ENCODE measurements at regions not wholly inside any gene's neighbourhood (a gene's known extent, or its start where the extent isn't known, plus 50 kb on each side); places are given as distances from the start of the nearest gene placed in this dataset.

DNA sequence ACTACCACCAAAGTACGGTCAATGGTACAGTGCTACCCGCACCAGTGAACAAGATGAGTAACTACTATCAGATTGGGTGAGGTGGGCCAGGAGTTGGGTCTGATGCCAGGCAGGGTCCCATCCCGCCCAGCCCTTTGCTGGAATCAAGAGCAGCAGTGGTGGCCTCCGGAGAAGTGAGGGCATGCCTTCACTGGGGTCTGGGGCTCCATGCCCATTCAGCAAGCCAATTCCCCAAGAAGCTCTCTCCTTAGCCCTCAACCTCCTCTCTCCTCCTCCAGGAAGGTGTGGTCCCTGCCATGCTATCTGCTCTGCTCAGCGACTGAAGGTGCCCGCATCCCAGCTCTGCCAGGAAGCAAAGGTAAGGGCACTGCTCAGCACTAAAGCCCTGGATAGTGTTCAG, 62.7 kb upstream of the CPLX2 start:
- DNase-seq: no peak

DNA sequence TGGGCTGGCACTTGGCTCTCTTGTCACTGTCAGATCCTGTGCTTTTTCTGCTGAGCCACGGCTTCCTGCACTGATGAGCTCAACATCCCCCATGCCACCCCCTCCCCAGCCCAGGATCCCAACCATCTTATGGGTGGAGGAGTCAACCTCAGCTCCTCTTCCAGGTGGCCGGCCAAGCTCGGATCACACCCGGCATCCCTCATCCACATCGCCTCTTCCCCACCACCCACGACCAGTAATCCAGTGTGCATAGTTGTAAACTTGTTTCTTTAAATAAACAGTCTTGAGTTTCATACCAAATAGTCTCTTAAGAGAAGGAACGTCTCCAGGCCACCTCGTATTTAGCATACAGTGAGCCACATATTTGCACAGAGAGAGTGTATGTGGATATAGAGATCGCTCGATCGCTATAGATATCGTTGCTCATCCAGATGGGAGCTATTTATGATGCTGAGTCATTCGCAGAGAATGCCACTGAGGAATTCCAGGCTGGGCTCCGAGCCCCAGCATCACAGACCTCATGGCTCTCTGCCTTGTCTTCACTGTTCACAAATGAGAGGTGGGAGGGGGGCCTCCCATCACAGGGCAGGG, 61.8 kb upstream of the CPLX2 start:
- no peak for DNase-seq

DNA sequence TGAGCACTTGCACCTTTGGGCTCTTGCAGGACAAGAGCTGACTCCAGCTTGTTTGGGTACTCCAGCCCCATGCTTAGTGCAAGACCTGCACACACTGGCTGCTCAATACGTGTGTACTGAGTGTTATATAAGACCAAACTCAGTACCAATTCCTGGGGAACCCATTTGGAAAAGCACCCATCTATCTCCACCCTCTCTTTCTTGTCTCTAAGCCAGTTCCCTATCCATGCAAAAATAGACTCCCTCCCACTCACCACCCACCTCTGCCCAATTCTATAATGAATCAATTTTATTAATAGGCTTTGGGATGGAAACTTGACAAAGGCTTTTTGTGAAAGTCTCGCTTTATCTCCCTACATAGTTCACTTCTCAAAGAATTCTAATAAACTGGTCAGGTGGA, 60.9 kb upstream of the CPLX2 start:
- no peak for DNase-seq

DNA sequence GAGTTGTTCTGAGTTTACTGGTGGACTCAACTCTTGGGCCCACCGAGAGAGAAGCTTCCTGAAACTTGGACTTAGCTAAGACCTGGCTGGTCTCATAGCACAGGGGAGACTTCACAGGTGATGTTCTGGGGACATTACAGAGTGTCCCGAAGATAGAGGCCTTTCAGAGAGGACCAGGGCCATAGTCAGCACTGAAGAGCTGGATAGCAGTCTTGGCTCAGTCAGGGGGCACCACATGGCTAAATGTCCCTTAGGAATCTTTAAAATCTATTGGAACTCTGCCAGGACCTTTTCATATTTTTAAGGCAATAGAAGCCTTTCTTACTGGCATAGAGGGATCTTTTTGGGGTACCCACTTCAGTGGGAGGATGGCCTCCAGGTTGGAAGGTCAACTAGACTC, 59.8 kb upstream of the CPLX2 start:
- no peak for DNase-seq

DNA sequence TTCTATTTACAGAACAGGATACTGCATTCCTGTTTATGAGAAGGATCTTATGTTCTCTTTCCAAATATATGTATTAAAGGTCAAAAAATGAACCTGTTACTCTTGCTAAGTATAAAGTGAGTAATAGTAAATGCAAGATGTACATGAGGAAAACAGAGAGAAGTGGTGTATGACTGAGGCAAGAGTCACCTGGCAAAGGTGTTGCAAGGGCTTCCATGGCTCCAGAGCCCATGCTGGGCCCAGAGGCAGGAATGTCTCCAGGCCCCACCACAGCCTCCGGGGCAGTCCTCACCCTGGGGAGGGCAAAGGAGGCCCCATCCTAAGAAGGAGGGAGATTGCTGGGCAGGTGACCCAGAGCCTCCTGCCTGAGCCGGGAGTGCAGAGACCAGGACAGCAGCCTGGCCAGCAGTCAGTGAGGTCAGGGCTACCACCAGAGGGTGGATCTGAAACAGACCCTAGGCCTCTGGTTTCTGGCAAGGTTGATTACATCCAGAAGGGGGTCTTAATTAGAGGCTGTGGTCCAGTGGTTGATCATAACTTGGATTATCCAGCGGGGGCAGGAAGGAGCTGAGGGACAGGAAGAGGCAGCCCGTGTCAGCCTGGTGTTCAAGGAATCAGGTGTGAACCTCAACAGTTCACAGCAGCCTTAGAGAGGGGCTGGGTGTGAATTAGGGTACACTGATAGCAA, 57.3 kb upstream of the CPLX2 start:
- DNase-seq: no peak

DNA sequence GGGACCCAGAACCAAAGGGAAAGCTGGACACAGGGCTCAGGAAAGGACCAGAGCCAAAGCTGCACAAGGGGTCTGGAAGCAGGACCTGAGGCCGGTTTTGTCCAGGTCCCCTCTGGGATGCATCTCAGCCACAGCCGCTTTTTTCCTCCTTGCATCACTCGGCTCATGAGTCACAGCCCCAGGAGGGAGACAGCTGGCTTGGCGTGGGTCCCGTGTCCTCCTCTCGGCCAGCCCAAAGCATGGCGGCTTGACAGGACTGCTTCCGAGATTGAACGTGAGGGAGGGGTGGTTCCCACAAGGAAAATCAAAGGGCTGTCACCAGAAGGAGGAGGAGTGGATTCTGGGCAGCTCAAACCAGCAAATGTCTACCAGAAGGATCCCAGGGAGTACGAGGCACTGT, 56.7 kb upstream of the CPLX2 start:
- DNase-seq: no peak

DNA sequence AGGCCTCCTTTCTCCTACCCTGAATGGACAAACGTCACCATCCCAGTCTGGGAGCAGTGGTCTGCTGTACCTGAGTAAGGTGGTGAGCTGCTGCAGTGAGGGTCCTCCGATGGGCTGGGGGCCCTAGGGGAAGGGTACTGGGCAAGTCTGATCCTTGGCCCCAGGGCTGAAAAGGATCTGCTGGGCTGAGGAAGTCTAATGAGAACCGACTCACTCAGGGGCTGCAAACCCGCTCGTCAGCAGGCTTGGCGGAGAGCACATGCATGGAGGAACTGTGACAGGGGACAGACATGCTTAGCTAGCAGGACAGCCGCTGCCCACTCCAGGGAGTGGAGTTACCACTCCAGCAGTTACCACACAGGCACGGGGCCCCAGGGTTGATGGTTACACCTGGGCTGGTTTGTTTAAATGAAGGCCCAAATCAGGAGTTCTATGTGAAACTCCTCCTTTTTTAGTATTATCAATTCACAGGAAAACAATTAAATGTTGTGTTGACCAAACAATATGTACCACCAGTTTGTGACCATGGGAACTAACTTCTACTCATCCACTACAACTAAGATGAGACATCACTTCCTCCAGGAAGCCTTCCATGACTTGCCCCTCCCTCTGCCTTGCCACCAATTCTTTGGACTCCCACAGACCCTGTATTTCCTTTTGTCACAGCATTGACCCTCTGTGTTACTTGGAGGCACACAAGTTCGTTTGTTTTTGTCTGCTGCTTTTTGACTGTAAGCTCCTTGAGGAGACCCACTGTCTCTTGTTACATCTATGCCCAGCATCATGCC, 56.1 kb upstream of the CPLX2 start:
- no peak for DNase-seq

DNA sequence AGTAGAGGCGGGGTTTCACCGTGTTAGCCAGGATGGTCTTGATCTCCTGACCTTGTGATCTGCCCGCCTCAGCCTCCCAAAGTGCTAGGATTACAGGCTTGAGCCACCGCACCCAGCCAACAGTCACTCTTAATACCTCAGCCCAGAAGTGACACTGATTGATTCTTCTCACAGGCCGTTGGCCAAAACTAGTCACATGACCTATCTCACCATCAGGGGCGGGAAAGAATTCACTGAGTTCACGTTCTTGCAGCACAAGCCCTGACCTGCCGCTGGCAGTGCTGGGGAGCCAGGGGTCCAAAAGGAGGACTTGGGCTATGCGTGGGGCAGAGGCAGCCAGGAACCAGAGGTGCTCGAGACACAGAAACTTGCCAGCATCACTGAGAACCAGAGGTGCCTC, 55.0 kb upstream of the CPLX2 start:
- DNase-seq: no peak

DNA sequence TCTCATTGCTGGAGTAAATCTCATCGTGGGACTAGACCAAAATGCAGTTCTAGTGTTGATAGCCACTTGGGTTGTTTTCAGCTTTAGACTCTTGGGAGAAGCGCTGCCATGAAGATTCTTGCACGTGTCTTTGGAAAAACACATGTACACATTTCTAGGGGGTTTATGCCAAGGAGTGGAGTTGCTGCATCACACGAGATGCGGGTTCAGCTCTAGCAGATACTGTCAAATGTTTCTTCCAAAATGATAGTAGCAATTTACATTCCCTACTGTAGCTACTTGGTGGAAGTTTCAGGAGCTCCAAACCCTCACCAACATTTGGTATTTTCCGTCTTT, 52.3 kb upstream of the CPLX2 start:
- DNase-seq: no peak

DNA sequence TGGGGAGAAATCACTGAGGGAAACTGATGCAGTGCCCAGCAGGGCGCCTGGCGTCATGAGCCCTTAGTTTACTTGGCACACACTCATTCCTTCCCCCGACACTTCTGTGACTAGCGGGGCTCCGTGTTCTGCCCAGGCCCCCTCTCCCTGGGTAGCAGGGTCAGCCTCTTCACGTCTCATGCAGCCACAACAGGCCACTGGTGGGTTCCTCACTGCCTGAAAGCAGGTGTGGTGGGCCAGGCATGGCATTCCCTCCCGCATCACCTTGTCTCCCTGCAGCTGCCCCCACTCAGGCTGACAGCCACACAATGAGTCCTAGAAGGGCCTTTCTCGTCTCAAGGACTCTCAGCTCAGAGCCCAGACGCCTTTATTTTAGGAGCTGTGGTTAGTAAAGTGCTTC, 51.1 kb upstream of the CPLX2 start:
- no peak for DNase-seq
